HK-2 (cell line): ENCODE measurements at regions not wholly inside any gene's neighbourhood (a gene's known extent, or its start where the extent isn't known, plus 50 kb on each side); places are given as distances from the start of the nearest gene placed in this dataset.
"Not testable (repeated sequence)": the region's sequence is repeated elsewhere in the genome, so short reads cannot be mapped to it uniquely, and the experiment has no call there.

Experiments
- DNase-seq: peaks from one replicate; pipeline ENCODE4 v3.0.0-alpha.2; 2018; ENCODE audit not compliant: unreplicated experiment

GRCh38 chr5:17400724-17401469 is 97.1 kb upstream of the TAF11L2 start:
- DNase-seq, result no peak

DNA sequence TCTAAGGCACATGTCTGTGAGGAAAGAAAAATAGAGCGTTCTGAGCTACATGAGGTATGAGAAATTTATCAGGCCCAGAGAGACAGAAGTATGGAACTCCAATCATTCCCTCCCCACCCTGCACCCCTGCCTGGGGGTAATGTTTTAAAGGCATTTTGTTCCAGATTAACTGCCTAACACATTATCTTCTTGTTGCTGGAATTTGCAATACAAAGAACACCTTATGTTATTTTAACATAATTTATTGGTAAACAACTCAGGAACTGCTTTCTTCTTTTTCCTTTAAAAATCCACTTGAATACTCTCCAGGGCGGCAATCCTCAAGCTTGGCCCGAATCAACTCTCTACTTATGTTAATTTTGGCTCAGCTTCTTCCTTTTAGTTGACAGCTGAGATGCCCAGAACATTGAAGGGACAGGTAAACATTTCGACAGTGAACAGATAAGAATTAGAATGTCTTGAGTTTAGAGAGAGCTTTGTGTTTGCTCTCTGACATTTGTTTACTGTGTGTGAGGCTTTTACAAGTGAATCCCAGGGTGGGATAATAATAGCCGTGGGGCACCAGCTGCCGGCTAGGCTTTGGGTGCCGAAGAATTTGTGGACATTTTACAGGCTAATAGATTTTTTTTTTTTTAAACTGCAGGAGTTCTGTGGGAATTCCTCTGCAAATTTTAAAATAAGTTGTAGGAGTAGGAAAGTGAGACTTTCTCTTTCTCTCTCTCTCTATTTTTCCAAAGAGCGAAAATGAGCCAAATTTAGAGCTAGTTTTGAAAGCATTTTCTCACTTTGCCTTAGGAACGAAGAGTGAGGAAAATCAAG is 96.4 kb upstream of the TAF11L2 start:
- DNase-seq, result no peak

DNA sequence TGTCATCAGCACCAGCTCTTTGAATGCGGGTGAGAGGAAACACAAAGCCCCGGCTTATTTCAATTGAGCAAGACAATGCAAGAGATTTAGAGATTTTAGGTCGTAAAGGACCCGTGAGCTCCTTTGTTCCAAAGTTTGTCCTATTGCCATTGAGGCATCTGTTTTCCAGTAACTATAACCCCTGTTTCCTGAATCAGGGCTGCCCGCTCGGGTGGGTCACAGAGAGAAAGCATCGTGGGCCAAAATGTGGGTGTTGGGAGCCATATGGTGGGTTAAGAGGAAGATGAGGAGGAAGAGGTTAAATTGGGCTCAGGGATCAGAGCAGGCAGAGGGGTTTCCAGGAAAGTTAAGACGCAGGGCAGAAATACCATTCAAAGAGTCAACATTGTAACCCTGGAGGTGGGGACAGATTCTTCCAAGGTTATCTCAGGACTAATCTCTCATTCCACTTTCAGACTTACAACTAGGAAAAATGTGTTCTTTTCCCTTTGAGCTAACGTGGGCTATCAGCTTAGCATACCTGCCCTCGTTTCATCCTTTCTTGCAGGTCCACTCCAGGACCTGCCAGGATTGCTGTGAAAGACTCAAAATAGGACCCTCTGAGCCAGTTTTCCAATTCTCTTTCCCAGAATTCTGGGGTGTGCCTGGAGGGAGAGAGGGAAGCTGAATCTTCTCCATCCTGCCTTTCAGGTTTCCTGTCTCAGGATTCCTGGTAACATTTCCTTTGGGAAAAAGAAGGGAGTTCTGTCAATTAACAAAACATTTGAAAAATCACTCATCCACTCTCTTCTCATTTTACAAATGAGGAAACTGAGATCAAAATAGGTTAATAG is 95.5 kb upstream of the TAF11L2 start:
- no peak for DNase-seq

GRCh38 chr5:17403695-17404490 is 94.1 kb upstream of the TAF11L2 start:
- DNase-seq, result no peak

DNA sequence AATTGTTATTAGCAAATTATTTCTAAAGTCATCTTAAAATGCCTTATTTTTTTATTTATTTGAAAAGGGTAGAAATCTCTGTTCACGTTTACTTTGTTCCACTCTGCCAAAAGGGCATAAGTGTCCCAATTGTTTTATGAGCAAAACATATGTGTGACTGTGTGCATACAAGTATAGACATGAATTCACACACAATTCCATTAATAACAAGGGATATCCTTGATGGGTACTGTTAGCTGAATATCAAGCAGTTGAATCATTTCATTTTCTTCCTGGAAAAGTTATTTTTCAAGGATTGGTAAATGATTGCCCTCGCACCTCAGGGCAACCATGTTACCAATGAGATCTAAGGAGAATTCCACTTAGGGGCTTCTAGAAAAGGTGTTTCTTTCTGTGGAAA is 92.1 kb upstream of the TAF11L2 start:
- no peak for DNase-seq

DNA sequence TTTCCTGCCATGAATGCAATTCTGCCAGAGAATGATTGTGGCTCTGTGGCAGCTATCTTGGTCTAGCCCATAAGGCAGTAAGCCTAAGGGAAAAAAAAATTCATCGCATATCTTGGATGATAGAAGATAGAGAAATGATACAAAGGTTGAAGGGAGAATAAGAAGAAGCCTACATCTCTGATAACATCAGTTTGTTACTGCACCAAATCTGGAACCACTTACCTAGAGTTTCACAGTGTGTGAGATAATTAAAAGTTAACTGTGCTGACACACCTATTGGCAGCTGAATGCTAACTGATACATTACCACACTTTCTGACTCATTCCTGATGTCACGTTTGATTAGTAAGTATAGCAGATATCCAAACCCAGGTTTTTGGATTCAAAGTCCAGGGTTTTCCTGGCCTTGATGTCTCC is 91.6 kb upstream of the TAF11L2 start:
- DNase-seq, result no peak

GRCh38 chr5:17411436-17412402 is 86.3 kb upstream of the TAF11L2 start:
- DNase-seq, result no peak

DNA sequence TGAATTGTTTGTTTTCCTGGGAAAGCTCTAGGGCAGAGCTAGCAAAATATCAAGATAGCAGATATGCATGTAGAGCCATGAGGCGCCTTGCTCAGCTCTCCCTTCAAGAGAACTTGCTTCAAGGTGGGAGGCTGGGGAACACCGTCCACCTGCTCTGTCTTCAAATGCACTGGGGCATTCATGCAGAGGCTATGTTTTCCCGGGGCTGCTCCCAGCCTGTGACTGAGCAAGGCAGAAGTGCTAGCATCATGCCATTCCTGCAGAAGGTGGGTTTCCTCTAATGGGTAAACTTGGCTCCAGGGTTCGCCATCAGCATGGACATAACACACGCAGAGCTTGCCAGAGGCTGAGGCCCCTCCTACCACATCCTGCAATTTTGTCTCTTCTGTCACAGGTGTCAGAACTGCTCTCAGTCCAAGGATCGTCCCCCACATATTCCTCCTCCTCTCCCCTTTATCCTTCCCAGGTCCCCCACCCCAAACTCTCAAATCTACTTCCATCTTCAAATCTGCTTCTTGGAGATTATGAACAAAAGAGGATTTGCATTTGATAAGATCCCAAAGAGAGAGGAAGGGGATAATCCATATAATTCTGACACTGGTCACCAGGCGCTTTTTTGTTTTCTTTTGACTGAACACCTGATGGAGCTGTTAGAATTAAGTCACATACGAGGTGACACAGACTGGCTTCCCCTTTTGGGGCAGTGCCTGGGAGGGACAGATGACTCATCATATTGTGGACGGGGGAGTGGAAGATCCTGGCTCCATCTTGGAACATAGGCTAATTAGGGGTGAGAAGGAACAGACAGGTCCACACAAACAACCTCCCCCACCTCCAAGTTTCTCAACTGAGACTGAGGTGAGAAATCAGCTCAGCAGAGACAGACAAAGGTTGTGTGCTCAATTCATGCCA is 85.0 kb upstream of the TAF11L2 start:
- DNase-seq, result no peak

DNA sequence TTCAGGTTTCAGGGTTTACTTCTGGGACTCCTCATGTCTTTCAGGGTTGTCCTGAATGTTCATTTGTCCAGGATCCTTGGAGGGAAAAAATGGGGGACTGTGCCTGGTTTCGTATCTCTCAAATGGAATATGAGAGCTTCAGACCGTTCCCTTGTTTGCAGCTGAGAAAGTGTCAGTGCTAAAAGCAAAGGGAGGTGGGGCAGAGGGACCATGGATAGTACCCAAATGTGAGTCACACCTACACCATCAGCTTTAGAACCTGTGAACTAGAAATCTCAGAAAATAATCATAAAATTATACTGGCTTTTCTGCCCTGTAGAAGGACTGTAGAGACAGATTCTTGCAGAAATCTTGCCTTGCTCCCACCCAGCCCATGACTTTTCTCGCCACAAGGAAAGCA is 84.3 kb upstream of the TAF11L2 start:
- DNase-seq, result no peak

DNA sequence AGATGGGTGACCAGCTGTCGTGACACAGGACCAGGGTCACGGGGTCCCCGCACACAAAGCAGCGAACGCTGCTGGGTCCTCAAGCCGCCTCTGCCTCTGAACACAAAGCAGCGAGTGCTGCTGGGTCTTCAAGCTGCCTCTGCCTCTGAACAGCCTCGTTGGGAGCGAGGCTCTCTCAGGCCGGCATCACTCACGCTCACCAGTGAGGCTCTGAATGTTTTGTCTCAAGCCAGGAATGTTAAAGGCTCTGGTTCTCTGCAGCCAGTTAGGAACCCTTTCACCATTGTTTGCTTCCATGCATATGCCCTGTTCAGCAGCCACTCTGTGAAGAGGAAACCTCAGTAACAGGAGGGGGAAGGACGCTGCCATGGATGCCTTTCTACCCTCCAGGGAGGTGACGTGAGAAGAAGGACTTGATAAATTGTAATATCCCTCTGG is 82.7 kb upstream of the TAF11L2 start:
- DNase-seq, result no peak

DNA sequence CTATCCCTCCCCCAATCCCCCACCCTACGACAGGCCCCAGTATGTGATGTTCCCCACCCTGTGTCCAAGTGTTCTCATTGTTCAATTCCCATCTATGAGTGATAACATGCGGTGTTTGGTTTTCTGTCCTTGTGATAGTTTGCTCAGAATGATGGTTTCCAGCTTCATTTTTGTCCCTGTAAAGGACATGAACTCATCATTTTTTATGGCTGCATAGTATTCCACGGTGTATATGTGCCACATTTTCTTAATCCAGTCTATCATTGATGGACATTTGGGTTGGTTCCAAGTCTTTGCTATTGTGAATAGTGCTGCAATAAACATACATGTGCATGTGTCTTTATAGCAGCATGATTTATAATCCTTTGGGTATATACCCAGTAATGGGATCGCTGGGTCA is 81.7 kb upstream of the TAF11L2 start:
- DNase-seq, result not testable (repeated sequence)

GRCh38 chr5:17424674-17425073 is 73.4 kb upstream of the TAF11L2 start:
- DNase-seq, result no peak

GRCh38 chr5:17425385-17426070 is 72.5 kb upstream of the TAF11L2 start:
- no peak for DNase-seq

DNA sequence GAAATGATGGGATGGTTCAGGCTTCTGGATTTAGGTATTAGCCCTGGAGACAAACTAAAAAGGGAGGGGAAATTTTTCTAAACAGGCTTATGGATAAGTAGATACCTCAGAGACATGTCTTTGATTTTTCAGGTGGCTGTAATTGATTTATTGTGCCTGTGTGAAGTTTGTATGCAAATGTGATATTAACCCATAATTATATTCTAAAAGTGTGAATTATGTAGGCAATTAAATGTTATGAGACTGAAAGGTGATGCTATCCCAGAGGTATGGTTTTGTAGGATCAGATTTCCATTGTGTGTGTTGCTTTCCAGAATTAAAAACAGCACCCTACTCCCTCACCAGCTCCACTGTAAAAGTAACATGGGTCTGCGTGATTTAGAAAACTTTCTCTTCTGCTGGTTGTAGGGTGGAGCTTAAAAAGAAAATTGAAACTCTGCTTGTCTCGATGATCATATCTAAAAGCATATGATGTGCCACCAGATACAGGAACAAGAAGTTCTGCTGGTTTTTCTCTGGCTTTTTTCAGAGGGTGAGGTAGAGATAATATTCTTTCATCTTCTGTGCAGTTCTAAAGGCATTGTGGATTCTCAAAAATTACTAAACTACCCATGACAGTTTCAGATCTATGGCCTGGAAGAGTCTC is 71.8 kb upstream of the TAF11L2 start:
- DNase-seq, result no peak

GRCh38 chr5:17428176-17428800 is 69.7 kb upstream of the TAF11L2 start:
- DNase-seq, result no peak

GRCh38 chr5:17429353-17429752 is 68.7 kb upstream of the TAF11L2 start:
- DNase-seq, result no peak

GRCh38 chr5:17430241-17430640 is 67.8 kb upstream of the TAF11L2 start:
- no peak for DNase-seq
